ENCODE measurements at regions not wholly inside any gene's neighbourhood (a gene's known extent, or its start where the extent isn't known, plus 50 kb on each side); places are given as distances from the start of the nearest gene placed in this dataset.

GRCh38 chr10:8873310-8873709, 818.8 kb downstream of the GATA3 start:
- Mint-ChIP-seq H3K4me1 (ENCODE audit: low read depth) (no peaks in the 10 kb centered on the region), H3K4me3 (no peak overlapping the region), H3K27me3 (ENCODE audit: low read depth) (peaks cover 7% of the 10 kb centered on the region)

GRCh38 chr10:8874268-8874667, 819.8 kb downstream of the GATA3 start:
- ATAC-seq (replicated peaks in 1 of 2) = no peak
- Mint-ChIP-seq H3K4me1 (ENCODE audit: low read depth) (no peaks in the 10 kb centered on the region), H3K36me3 (ENCODE audit: insufficient read depth in 2 of 2) (peaks cover 0 to 1% of the 10 kb centered on the region in 2 donors), H3K4me3 (no peak overlapping the region), H3K27me3 (ENCODE audit: low read depth) (peaks cover 7% of the 10 kb centered on the region), H3K27ac (no peak overlapping the region), H3K9me3 (no peaks in the 10 kb centered on the region)
- DNase-seq = no peak

More at GRCh38 chr10:8873310-8873709, 818.8 kb downstream of the GATA3 start:
- Mint-ChIP-seq H3K9me3 (no peaks in the 10 kb centered on the region), H3K27ac (no peak overlapping the region), H3K36me3 (ENCODE audit: insufficient read depth in 2 of 2) (peaks cover 0 to 1% of the 10 kb centered on the region in 2 donors)
- no peak for ATAC-seq (replicated peaks in 1 of 2)
- DNase-seq = no peak

- Mint-ChIP-seq H3K36me3 (ENCODE audit: insufficient read depth in 2 of 2) (peaks cover 0 to 1% of the 10 kb centered on the region in 2 donors), H3K4me3 (no peak overlapping the region), H3K27ac (no peak overlapping the region), H3K4me1 (ENCODE audit: low read depth) (no peaks in the 10 kb centered on the region), H3K27me3 (ENCODE audit: low read depth) (peaks cover 7% of the 10 kb centered on the region), H3K9me3 (no peaks in the 10 kb centered on the region)
- no peak for ATAC-seq (replicated peaks in 1 of 2)
- no peak for DNase-seq
Observed at GRCh38 chr10:8874972-8875371, 820.5 kb downstream of the GATA3 start.

- no peak overlapping the region for H3K4me3 Mint-ChIP-seq
- H3K4me1 Mint-ChIP-seq (ENCODE audit: low read depth) = no peaks in the 10 kb centered on the region
- peaks cover 0 to 1% of the 10 kb centered on the region in 2 donors for H3K36me3 Mint-ChIP-seq (ENCODE audit: insufficient read depth in 2 of 2)
- no peak for DNase-seq
- H3K27me3 Mint-ChIP-seq (ENCODE audit: low read depth) = peaks cover 7% of the 10 kb centered on the region
- no peak overlapping the region for H3K27ac Mint-ChIP-seq
- no peaks in the 10 kb centered on the region for H3K9me3 Mint-ChIP-seq
- ATAC-seq (replicated peaks in 1 of 2) = no peak
Observed at GRCh38 chr10:8876171-8876570, 821.7 kb downstream of the GATA3 start.

GRCh38 chr10:8889538-8889937, 835.0 kb downstream of the GATA3 start:
- DNase-seq (no peak), ATAC-seq (replicated peaks in 1 of 2) (no peak)
- Mint-ChIP-seq H3K4me1 (ENCODE audit: low read depth) (peaks cover 21% of the 10 kb centered on the region), H3K4me3 (no peak overlapping the region), H3K27me3 (ENCODE audit: low read depth) (peaks cover 8% of the 10 kb centered on the region), H3K9me3 (peaks cover under 1 to 1% of the 10 kb centered on the region in 2 donors), H3K36me3 (ENCODE audit: insufficient read depth in 2 of 2) (peaks cover under 1 to 2% of the 10 kb centered on the region in 2 donors), H3K27ac (no peak overlapping the region)

GRCh38 chr10:8893102-8893501, 838.6 kb downstream of the GATA3 start:
- ATAC-seq (replicated peaks in 1 of 2) (no peak), DNase-seq (no peak)
- Mint-ChIP-seq H3K9me3 (peaks cover 0 to 3% of the 10 kb centered on the region in 2 donors), H3K36me3 (ENCODE audit: insufficient read depth in 2 of 2) (peaks cover 0 to 2% of the 10 kb centered on the region in 2 donors), H3K4me1 (ENCODE audit: low read depth) (peaks cover 21% of the 10 kb centered on the region), H3K4me3 (peak overlapping the region in 1 of 2 donors; percentile 15), H3K27me3 (ENCODE audit: low read depth) (no peaks in the 10 kb centered on the region), H3K27ac (peak overlapping the region; percentile 7)

GRCh38 chr10:8894148-8894547, 839.7 kb downstream of the GATA3 start:
- peaks cover 30% of the 10 kb centered on the region for H3K4me1 Mint-ChIP-seq (ENCODE audit: low read depth)
- H3K4me3 Mint-ChIP-seq = peak overlapping the region in 1 of 2 donors; percentile 15
- no peaks in the 10 kb centered on the region for H3K27me3 Mint-ChIP-seq (ENCODE audit: low read depth)
- DNase-seq (no peak), ATAC-seq (replicated peaks in 1 of 2) (no peak)
- H3K27ac Mint-ChIP-seq = peak overlapping the region; percentile 22
- peaks cover 0 to 2% of the 10 kb centered on the region in 2 donors for H3K36me3 Mint-ChIP-seq (ENCODE audit: insufficient read depth in 2 of 2)
- peaks cover 0 to 3% of the 10 kb centered on the region in 2 donors for H3K9me3 Mint-ChIP-seq

GRCh38 chr10:8897769-8898168, 843.3 kb downstream of the GATA3 start:
- H3K9me3 Mint-ChIP-seq = peaks cover 0 to 3% of the 10 kb centered on the region in 2 donors
- peaks cover 28% of the 10 kb centered on the region for H3K4me1 Mint-ChIP-seq (ENCODE audit: low read depth)
- DNase-seq (no peak), ATAC-seq (replicated peaks in 1 of 2) (peak in 1 of 2 donors; percentile 51)
- H3K27ac Mint-ChIP-seq = peak overlapping the region; percentile 14
- no peaks in the 10 kb centered on the region for H3K27me3 Mint-ChIP-seq (ENCODE audit: low read depth)
- H3K36me3 Mint-ChIP-seq (ENCODE audit: insufficient read depth in 2 of 2) = peaks cover 0 to 4% of the 10 kb centered on the region in 2 donors
- H3K4me3 Mint-ChIP-seq = peak overlapping the region in 1 of 2 donors; percentile 36

- H3K9me3 Mint-ChIP-seq = peaks cover 0 to 6% of the 10 kb centered on the region in 2 donors
- H3K4me1 Mint-ChIP-seq (ENCODE audit: low read depth) = peaks cover 17% of the 10 kb centered on the region
- H3K27me3 Mint-ChIP-seq (ENCODE audit: low read depth) = no peaks in the 10 kb centered on the region
- peak; percentile 18 to 59 for ATAC-seq (replicated peaks in 1 of 2)
- H3K27ac Mint-ChIP-seq = peak overlapping the region; percentile 49
- H3K36me3 Mint-ChIP-seq (ENCODE audit: insufficient read depth in 2 of 2) = peaks cover 0 to 4% of the 10 kb centered on the region in 2 donors
- H3K4me3 Mint-ChIP-seq = peak overlapping the region in 1 of 2 donors; percentile 48
- DNase-seq = no peak
Observed at GRCh38 chr10:8898745-8899330, 844.4 kb downstream of the GATA3 start.

- peaks cover 2 to 7% of the 10 kb centered on the region in 2 donors for H3K36me3 Mint-ChIP-seq (ENCODE audit: insufficient read depth in 2 of 2)
- no peaks in the 10 kb centered on the region for H3K27me3 Mint-ChIP-seq (ENCODE audit: low read depth)
- H3K4me3 Mint-ChIP-seq = no peak overlapping the region
- H3K4me1 Mint-ChIP-seq (ENCODE audit: low read depth) = peaks cover 12% of the 10 kb centered on the region
- peaks cover 0 to 6% of the 10 kb centered on the region in 2 donors for H3K9me3 Mint-ChIP-seq
- H3K27ac Mint-ChIP-seq = no peak overlapping the region
- ATAC-seq (replicated peaks in 1 of 2) (no peak), DNase-seq (no peak)
Observed at GRCh38 chr10:8902926-8903325, 848.4 kb downstream of the GATA3 start.

GRCh38 chr10:8908013-8908412, 853.5 kb downstream of the GATA3 start:
- ATAC-seq (replicated peaks in 1 of 2) (no peak), DNase-seq (no peak)
- Mint-ChIP-seq H3K27me3 (ENCODE audit: low read depth) (no peaks in the 10 kb centered on the region), H3K9me3 (peaks cover 0 to 5% of the 10 kb centered on the region in 2 donors), H3K27ac (no peak overlapping the region), H3K4me3 (no peak overlapping the region), H3K4me1 (ENCODE audit: low read depth) (peaks cover 5% of the 10 kb centered on the region), H3K36me3 (ENCODE audit: insufficient read depth in 2 of 2) (peaks cover 2 to 5% of the 10 kb centered on the region in 2 donors)

- H3K27me3 Mint-ChIP-seq (ENCODE audit: low read depth) = no peaks in the 10 kb centered on the region
- peaks cover 2 to 3% of the 10 kb centered on the region in 2 donors for H3K36me3 Mint-ChIP-seq (ENCODE audit: insufficient read depth in 2 of 2)
- ATAC-seq (replicated peaks in 1 of 2) (no peak), DNase-seq (no peak)
- H3K4me3 Mint-ChIP-seq = no peak overlapping the region
- H3K27ac Mint-ChIP-seq = no peak overlapping the region
- peaks cover 5% of the 10 kb centered on the region for H3K4me1 Mint-ChIP-seq (ENCODE audit: low read depth)
- peaks cover 0 to under 1% of the 10 kb centered on the region in 2 donors for H3K9me3 Mint-ChIP-seq
Observed at GRCh38 chr10:8910314-8910713, 855.8 kb downstream of the GATA3 start.

- peaks cover 2 to 3% of the 10 kb centered on the region in 2 donors for H3K36me3 Mint-ChIP-seq (ENCODE audit: insufficient read depth in 2 of 2)
- ATAC-seq (replicated peaks in 1 of 2) = no peak
- H3K9me3 Mint-ChIP-seq = peaks cover 0 to under 1% of the 10 kb centered on the region in 2 donors
- H3K4me3 Mint-ChIP-seq = no peak overlapping the region
- H3K4me1 Mint-ChIP-seq (ENCODE audit: low read depth) = peaks cover 5% of the 10 kb centered on the region
- H3K27me3 Mint-ChIP-seq (ENCODE audit: low read depth) = no peaks in the 10 kb centered on the region
- DNase-seq = no peak
- H3K27ac Mint-ChIP-seq = no peak overlapping the region
Observed at GRCh38 chr10:8911032-8911431, 856.5 kb downstream of the GATA3 start.

GRCh38 chr10:8912108-8912507, 857.6 kb downstream of the GATA3 start:
- H3K4me1 Mint-ChIP-seq (ENCODE audit: low read depth) = peaks cover 5% of the 10 kb centered on the region
- peaks cover 0 to 2% of the 10 kb centered on the region in 2 donors for H3K9me3 Mint-ChIP-seq
- peaks cover 2 to 4% of the 10 kb centered on the region in 2 donors for H3K36me3 Mint-ChIP-seq (ENCODE audit: insufficient read depth in 2 of 2)
- no peak overlapping the region for H3K27ac Mint-ChIP-seq
- H3K27me3 Mint-ChIP-seq (ENCODE audit: low read depth) = no peaks in the 10 kb centered on the region
- DNase-seq = no peak
- H3K4me3 Mint-ChIP-seq = peak overlapping the region in 1 of 2 donors; percentile 33
- no peak for ATAC-seq (replicated peaks in 1 of 2)

Measured in activated T-cell treated with anti-CD3 and anti-CD28 coated beads, Interleukin-2, amount 50 U/mL, for 72 hours (primary cell).